ENCODE measurements at regions not wholly inside any gene's neighbourhood (a gene's known extent, or its start where the extent isn't known, plus 50 kb on each side); places are given as distances from the start of the nearest gene placed in this dataset.

GRCh38 chr6:91886183-91886795 is 1299.4 kb upstream of the MAP3K7 start:
- TF ChIP-seq CTCF (IDR thresholded peaks at IDR 0.05; ENCODE audit: low read depth, low read length) (no peak), POLR2A (IDR thresholded peaks at IDR 0.05; ENCODE audit: extremely low read depth, insufficient read length) (no peak), MYC (IDR thresholded peaks at IDR 0.05; ENCODE audit: low read depth, low read length) (no peak)
